LoVo (cell line): ENCODE measurements at regions not wholly inside any gene's neighbourhood (a gene's known extent, or its start where the extent isn't known, plus 50 kb on each side); places are given as distances from the start of the nearest gene placed in this dataset.

Experiments used
- DNase-seq: peaks from one replicate; pipeline ENCODE4 v3.0.0-alpha.2; 2016; ENCODE audit warnings: low spot score

DNA sequence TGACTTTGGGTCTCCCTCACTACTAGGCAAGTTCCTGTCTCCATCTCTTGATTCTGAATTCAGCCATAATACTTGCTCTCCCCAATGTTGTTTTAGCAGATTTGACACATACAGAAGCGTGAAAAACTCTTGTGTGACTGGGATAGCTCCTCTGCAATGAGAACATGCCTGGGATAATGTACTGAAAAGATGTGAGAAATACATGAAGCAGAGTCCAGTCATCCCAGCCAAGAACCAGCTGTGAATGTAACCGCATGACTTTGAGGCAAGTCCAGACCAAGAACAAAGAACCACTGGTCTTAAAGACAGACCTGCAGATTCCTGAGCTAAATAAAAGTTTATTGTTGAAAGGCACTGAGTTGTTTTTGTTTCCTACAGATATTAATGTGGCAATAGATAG is 135.0 kb downstream of the NMUR2 start:
- no peak for DNase-seq

DNA sequence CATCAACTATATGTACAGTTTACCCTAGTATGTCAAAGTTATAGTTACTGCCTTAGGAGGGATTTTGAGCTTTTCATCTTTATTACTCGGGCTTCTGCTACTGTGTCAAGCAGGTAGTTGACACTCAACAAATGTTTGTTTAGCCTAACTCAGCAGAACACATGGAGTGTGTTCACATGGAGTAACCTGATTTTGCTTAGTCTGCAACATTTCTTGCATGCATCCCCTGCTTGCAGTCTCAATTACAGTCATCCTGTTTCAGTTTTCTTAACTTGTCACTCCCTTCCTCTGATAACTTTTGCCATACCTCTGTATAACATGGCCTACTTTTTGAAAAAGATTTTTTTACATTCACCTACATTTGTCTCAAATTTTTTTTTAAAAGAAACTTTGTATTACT is 135.5 kb downstream of the NMUR2 start:
- DNase-seq, result no peak

DNA sequence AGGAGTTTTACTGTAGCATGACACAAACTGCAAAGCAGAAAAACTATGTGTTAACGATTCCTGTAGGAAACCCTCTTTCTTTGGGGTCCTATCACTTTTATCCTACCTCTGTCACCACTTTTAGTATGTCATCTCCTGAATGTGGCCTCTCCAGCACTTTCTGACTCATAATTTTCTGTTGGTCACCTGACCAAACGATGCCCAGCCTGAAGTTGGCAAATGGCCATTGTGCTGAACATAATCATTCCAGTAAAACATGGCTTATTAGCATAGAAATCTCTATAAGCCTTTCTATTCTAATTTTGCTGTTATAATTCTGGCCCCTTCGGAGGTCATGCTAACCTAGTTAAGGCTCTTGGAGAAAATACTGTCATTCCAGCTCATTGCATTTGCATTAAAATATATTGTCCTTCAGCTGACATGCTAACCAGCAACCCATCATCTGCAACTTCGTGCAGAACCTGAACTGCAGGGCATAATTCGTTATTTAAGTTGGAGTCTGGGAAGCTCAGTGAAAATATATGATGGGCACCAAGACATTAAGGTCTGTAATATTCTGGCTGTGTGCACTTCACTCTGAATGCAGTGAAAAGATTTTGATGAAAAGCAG is 140.3 kb downstream of the NMUR2 start:
- DNase-seq, result no peak

DNA sequence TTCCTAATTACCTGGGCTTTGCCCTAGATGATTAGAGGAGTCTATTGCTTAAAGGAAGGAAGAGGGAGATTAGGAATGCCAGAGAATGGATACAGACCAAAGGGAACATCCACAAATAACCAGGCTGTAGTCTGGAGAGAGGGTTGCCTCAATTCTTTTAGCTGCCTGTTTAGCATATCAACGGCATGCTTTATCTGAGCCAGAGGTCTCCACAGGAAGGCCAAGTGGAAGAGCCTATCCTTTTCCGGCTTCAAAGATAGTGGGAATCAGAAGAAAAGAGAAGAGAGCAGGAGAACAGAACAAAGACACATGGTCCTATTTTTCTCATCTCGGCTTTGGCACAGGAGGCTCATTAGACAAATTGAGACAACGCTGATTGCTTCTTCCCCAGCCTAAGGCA is 142.4 kb downstream of the NMUR2 start:
- no peak for DNase-seq

DNA sequence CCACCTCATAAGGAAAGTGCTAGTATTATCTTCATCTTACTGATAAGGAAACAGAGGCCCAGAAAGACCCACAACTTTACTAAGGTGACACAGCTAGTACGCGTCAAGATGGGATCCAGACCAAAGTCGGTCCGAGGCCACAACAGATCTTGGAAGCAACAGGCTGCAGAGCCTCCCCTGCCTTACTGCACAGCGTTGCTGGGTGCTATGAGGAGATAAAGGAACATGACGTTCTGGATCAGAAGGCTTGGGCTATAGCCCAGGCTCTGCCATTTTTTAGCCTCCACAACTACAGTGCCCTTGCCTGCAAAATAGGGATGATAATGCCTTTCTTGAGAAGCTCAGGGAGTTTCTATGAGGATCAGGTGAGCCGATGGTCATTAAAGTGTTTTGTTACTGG is 144.1 kb downstream of the NMUR2 start:
- DNase-seq, result no peak

DNA sequence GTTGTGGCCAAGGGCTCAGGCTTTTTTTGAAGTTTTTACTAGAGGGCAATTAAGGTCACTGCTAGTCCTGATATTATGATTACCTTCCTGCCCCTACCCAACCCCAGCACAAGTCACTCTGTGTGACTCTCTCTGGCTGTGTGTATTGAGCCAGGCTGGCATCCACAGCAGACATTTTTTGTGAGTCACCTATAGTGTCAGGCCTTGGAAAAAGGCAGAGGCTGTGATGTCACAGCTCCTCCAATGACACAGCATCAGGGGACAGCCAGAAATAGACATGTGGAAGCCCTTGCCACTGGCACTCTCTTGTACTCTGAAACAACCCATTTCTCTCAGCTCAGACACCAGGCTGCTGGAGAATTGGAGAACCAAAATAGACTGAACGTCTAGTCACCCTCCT is 145.4 kb downstream of the NMUR2 start:
- no peak for DNase-seq

DNA sequence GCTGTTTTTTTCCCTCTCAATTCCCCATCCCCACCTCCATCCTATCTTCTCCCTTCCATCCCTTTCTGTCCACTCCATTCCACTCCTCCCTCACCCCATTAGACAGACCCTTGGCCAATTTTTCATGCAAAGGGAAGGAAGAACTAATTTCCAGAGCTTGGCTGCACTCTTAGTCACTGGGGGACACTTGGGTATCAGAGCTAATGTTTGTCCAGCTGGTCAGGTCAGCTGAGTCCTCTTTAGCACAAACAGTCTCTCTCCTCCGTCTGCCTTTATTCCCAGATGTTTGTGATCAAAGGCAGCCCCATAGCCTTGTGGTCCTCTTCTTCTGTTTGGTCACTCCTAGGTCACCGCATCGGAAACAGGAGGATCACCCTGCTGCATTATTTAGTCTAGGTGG is 148.5 kb downstream of the NMUR2 start:
- no peak for DNase-seq

DNA sequence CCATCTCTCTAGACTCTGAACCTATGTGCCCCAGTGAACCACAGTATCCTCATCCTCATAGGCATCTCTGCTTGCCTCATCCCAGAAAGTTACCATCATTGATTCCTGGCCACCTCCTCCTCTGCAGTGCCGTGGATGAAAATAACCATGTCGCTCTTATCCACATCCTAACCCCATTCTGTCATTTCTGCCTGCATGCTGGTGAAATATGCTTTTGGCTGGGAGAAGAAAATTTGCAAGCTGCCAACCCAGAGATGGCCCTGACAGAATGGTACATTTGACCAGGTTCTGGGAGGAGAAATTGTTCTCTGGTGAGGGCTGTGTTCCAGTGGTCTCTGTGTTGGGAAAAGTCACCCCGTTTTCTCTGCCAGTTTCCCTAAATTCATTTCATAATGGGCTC is 149.7 kb downstream of the NMUR2 start:
- DNase-seq, result no peak

DNA sequence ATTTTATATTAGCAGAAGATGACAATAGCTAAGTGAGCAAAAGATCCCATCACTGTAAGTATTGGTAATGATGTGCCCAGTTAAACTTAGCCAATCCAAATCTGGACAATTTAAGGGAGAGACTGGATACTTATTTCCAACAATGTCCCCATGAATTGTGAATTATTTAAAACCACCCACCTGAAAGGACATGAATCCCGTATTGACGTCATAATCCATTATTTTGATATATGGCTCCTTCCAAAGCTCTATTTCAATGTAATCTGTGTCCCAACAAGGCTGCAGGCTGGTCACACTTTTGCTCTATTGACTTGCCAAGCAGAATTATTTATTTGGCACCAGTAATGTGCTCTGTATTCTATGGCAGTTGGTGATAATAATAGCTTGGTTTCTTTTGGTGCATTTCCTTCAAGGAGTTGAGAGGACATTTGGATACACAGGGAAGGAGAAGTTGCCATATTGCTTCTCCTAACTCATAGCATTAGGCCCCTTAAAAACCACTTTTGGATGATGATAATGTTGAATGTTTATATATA is 157.2 kb downstream of the NMUR2 start:
- DNase-seq, result no peak

DNA sequence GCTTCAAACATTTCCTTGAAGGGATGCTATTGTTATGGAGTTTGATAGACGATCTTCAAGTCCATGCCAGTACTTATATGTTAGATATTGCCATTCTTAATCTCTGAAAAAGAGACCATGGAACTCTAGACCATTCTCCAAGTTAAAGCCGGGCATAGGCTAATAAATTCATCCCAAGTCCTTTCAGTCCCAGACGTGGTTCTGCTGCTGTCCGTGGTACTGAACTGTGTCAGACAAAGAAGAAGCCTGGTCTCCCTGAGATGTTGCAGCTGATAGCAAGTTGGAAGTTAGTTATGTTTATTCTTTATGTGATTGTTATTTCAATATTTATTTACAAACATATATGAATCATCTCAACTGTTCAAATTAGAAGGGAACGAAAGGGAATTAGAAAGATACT is 158.7 kb downstream of the NMUR2 start:
- DNase-seq, result peak; percentile 31

DNA sequence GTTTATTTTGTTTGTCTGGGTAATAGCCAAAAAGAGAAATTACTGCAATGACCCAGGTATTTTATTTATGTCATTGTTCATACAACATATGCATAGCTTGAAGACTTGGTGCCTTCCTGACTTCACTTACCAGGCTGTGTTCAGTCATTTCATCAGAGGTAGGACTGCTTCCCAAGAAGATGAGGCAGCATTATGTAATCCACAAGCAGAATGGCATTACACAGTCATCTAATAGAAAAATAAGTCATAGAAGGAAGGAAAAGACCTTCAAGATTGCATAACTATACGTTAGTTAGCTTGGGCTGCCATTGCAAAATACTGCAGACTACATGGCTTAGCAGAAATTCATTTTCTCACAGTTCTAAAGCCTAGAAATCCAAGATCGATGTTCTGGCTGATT is 167.5 kb downstream of the NMUR2 start:
- no peak for DNase-seq

DNA sequence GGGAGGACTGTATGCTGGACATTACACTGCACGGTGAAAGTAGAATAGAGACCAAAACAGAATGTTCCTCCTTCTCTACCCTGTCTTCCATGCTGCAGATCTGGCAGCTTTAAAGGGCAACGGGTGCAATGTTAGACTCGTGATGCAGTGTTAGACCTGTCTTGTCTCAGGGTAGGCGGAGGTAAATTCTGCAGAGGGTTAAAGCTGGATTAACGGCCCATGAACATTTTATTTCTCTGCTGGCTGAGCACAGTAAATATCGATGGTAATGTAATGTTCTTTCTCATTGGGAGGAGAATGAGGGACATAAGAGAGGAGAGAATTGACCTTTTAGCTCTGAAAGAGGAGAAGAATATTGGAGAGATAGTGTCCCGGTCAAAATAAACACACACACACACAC is 178.9 kb downstream of the NMUR2 start:
- DNase-seq, result no peak

DNA sequence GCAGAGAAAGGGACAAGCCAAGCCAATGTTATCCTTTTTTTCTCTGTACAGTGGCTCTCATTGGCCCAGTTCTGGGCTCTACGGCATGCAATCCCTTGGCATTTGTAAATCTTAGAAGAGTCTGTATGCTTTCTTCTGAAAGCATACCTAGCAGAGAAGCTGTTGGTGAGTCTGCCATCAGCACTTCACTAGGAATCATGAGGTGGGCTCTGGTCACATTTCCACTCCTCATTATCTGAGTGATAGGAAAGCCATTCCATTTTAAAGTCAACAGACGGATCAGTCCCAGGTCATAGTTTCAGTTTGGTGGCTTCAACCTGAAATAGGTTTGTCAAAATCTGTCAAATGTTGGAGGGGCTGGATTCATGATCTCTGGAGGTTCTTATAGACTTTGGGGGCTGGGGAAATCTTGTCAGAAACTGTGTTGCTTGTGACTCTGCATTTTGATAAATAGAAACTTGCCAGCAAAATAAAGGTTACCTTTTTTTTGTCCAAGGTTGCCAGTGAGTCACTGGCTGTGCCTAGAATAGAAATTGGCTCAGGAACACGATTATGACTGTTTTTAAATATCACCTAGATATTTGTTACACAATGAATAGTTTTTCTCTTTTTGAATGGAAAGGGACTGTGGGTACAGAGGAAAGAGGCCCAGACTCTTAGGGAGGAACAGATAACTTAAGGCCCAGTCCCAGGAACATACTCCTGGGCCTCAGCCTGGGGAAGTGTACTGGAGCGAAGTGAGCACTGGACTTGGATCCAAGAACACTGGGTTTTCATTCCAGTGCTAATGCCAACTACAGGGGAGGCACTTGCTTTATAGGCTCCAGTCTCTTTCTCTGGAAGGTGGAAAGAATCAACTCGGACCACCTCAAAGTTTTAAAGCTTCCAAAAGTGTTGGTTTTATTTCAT is 183.1 kb downstream of the NMUR2 start:
- no peak for DNase-seq

DNA sequence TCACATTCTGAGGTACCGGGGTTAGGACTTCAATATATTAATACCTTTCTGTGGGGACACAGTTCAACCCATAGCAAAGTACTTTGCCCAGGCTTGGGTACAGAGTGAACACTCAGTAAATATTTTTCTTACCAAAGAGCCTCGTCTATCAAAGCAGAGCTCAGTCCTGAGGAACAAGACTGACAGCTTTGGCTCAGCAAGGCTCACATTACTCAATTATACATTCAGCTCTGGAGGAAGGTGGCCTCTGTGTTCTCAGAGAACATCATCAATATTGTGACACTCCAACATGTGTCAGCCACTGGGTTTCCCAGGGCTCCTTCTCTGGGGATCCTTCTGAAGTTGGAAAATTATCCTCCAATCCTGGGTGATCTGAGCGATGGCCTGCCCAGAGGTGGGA is 186.4 kb downstream of the NMUR2 start:
- DNase-seq, result no peak

DNA sequence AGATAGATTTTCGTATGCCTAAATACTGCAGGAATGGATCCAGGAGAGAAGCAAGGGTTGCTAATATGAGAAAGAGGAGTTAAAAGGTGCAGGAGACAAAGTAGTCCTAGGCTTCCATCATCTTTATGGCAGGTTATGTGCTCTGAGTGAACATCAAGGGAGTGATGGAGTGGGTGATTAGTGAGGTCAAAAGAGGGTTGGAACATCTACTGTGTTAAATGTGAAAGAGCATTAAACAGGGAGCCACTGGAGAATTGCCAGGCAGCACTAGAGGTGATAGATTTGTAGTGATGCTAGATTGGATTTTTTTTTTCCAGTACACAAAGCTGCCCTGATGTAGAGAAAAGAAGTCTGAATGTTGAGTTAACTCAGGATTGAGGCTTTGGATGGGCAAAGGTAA is 199.3 kb downstream of the NMUR2 start:
- DNase-seq, result no peak

DNA sequence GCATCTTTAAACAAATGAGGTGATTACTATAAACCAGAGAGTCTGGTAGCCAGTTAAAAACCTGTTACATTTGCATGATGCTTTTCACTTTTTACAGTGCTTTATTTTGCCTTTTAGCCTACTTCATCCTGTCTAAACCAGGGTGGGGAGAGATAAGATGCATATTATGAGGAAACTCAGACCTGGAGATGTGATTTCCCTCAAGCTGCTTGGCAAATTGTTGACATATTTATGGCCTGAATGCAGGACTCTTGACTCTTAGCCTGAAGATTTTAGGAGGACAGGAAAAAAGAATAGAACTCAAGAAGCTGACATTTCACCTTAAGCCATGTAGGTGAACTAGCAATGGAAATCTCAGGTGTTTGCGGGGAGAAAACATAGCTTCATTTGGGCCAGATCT is 202.8 kb downstream of the NMUR2 start:
- no peak for DNase-seq

DNA sequence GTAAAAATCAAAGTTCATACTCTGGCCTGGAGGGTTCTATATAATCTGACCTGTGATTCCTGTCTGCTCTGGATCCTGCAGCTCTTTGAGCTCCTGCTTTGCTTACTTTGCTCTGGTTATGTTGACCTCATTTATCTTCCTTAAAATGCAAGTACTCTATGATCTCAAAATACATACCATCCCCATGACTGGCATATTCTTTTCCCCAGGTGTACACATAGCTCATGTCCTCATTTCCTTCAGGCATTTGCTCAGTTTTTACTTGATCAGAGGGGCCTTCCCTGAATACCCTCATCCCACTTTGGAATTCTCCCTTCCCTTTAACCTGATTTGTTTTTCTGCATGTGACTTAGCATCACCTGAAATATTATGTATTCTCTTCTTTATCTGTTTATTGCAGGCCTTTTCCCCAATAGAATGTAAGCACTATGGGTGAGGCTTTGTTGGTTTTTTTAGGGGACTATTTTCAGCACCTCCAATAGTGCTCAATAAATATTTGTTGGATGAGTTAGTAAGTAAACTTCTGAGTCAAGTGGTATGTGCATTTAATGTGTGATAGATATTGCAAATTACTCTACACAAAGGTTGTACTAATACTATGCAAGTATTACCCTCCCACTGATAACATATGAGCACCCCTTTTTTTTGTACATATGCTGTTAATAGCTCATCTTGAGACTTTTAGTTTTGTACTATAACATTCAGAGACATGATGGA is 211.5 kb downstream of the NMUR2 start:
- DNase-seq, result no peak

DNA sequence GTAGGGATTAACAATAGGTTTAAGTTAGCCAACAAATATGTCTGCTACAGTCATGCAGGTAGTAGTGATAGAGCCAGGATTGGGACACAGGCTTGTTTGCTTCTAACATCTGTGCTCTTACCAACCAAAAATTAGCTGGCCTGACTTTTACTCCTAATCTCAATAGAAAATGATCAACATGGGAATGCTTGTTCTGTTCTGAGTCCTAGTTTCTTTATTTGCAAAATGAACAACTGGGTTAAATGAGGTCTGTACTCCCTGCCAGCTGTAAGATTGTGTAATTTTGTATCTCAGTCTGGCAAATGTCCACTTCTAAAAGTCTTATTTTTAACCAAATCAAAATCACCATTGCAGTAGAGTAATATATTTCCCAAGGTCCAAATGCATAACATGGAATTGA is 216.8 kb downstream of the NMUR2 start:
- no peak for DNase-seq

DNA sequence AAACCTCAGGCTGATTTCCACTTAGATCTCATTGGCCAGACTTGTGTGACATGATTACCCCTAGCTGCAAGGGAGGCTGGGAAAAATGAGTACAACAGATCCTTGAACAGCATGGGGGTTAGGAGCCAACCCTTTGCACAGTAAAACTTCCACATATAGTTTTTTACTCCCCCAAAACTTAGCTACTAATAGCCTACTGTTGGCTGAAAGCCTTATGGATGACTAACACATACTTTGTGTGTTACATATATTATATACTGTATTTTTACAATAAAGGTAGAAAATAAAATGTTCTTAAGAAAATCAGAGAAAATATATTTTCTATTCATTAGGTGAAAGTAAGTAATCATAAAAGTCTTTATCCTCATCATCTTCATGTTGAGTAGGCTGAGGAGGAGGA is 217.4 kb downstream of the NMUR2 start:
- no peak for DNase-seq

DNA sequence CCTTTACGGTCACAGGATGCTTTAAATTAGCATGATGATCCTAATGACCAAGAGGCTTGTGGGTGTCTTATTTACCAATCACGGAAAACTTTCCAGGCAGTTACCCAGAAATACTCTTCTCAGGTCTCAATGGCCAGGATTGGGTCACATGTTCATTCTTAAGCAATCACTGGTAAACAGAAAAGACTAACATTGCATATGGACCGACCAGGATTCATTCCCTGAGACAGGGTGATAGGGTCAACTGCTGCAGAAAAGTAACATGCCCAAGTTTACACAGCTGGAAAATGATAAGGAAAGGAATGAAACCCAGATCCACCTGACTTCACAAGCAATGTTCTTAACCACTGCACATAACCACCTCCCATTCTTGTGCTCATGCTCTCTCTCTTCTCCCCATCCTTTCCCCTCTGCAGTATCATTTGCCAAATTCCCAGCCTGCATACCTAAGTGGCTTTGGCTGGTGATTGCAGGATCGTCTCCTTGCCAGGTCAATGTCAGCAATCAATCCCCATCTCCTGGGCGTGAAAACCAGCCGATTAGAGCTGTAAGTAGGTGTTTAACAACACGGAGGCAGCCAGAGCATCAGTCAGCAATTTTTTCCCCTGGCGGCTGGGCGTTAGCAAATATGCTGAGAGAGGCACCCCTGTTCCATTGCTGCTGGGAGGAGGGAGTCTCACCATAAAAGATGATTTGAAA is 219.4 kb downstream of the NMUR2 start:
- DNase-seq, result no peak

DNA sequence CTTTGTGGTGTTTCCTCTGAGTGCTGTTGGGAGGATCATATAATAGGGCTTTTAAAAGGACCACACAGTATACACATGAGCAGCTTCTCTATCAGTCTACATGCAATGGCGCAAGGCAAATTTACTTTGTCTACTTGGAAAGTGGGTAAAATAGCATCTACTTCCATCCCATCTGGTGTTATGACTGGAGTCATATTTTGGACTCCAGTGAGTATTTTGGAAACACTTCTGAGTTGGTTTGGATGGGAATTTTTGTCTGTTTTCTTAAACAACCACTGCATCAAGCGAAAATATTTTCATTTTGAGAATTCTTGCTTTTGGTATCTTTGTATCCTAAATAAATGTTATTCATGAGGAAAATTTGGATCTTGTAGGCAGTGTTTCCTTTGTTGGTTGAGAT is 220.8 kb downstream of the NMUR2 start:
- DNase-seq, result no peak

DNA sequence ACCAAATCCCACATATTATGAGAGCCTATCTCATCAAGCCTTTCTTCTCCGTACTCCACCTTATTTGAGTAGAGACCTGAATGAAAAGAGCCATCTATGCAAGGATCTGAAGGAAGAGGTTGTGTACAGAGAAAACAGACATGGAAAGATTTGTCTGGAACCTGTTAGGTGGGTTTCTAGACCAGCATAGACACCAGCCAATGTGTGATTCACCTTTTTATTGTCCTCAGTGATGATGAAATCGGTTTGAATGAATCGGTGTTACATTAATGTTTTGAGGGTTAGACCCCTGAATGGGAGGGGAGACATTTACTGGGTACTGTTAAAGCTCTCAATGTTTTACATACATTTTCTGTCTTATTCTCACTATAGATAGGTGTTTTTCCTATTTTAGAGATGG is 223.6 kb downstream of the NMUR2 start:
- DNase-seq, result no peak
